ENCODE measurements at regions not wholly inside any gene's neighbourhood (a gene's known extent, or its start where the extent isn't known, plus 50 kb on each side); places are given as distances from the start of the nearest gene placed in this dataset.

- TF ChIP-seq CTCF (IDR thresholded peaks at IDR 0.05), result no peak
- no peak for DNase-seq (ENCODE audit: low spot score)
- peak overlapping the region; percentile 87 to 90 for H3K27ac ChIP-seq
- H3K4me3 ChIP-seq, result no peak overlapping the region
Observed at GRCh38 chr6:11433860-11434259, 103.7 kb upstream of the TMEM170B start.

- H3K27ac ChIP-seq, result peak overlapping the region; percentile 87 to 93
- no peak overlapping the region for H3K4me3 ChIP-seq
- no peak for DNase-seq (ENCODE audit: low spot score)
- TF ChIP-seq CTCF (IDR thresholded peaks at IDR 0.05), result no peak
Observed at GRCh38 chr6:11432713-11433450, 104.7 kb upstream of the TMEM170B start.

GRCh38 chr6:11432091-11432490 is 105.5 kb upstream of the TMEM170B start:
- no peak for TF ChIP-seq CTCF (IDR thresholded peaks at IDR 0.05)
- Histone ChIP-seq H3K4me3 (no peak overlapping the region), H3K27ac (peak overlapping the region; percentile 87 to 93)
- no peak for DNase-seq (ENCODE audit: low spot score)

GRCh38 chr6:11431455-11431937 is 106.1 kb upstream of the TMEM170B start:
- TF ChIP-seq CTCF (IDR thresholded peaks at IDR 0.05), result no peak
- no peak for DNase-seq (ENCODE audit: low spot score)
- Histone ChIP-seq H3K4me3 (no peak overlapping the region), H3K27ac (peak overlapping the region; percentile 87 to 93)

- Histone ChIP-seq H3K27ac (no peak overlapping the region), H3K4me3 (no peak overlapping the region)
- no peak for DNase-seq (ENCODE audit: low spot score)
- no peak for TF ChIP-seq CTCF (IDR thresholded peaks at IDR 0.05)
Observed at GRCh38 chr6:11430036-11430435, 107.5 kb upstream of the TMEM170B start.

GRCh38 chr6:11429577-11429976 is 108.0 kb upstream of the TMEM170B start:
- peak overlapping the region in 1 of 2 donors; percentile 81 for H3K27ac ChIP-seq
- H3K4me3 ChIP-seq, result no peak overlapping the region
- no peak for TF ChIP-seq CTCF (IDR thresholded peaks at IDR 0.05)
- DNase-seq (ENCODE audit: low spot score), result no peak

- peak; percentile 71 for DNase-seq (ENCODE audit: low spot score)
- Histone ChIP-seq H3K4me3 (no peak overlapping the region), H3K27ac (peak overlapping the region in 1 of 2 donors; percentile 81)
- TF ChIP-seq CTCF (IDR thresholded peaks at IDR 0.05), result no peak
Observed at GRCh38 chr6:11428895-11429294, 108.7 kb upstream of the TMEM170B start.

Data from coronary artery (tissue), 2 donors.